ENCODE measurements at regions not wholly inside any gene's neighbourhood (a gene's known extent, or its start where the extent isn't known, plus 50 kb on each side); places are given as distances from the start of the nearest gene placed in this dataset.

DNA sequence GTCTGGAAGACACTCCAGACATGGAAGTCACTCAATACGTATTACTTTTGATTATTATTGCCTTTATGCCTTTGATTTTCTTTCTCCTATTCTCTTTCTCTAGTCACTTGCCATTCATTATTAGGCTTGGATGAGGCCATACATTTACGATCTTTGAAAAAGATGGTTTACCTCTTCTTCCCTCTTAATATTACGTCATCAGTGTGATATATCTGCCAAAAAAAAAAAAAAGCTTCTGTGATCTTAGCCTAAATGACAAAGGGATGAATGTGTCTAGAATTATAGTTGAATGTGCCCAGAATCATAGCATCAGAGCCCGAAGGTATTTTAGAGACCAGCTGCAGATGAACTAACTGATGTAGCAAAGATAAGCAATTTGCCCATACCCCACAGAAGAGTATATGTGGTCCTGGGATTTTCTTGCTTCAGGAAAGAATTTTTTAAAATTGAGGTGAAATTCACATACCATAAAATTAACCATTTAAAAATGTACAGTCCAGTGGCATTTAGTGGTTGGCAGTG lies 73.9 kb downstream of the HHEX start:
- Histone ChIP-seq H3K4ac (ENCODE audit: low read depth, low read length) (no peak overlapping the region), H3K4me3 (ENCODE audit: insufficient read depth, low read depth, low read length) (no peak overlapping the region), H2BK15ac (ENCODE audit: low read depth, low read length) (no peak overlapping the region), H2AFZ (replicated peaks; ENCODE audit: low read length, poor library complexity) (no peak overlapping the region), H4K5ac (ENCODE audit: low read depth, low read length) (no peak overlapping the region), H3K36me3 (ENCODE audit: control insufficient read depth, insufficient read depth, low read length) (no peaks in the 10 kb centered on the region), H3K56ac (ENCODE audit: extremely low read depth, insufficient read depth, low read length) (no peak overlapping the region), H4K91ac (ENCODE audit: insufficient read depth, low read depth, low read length) (no peak overlapping the region), H3K27me3 (ENCODE audit: control insufficient read depth, insufficient read depth, low read length) (no peaks in the 10 kb centered on the region), H3K23ac (ENCODE audit: low read depth, low read length) (no peak overlapping the region), H2AK9ac (replicated peaks; ENCODE audit: low read depth, low read length, poor library complexity) (no peak overlapping the region), H2AK5ac (ENCODE audit: low read depth, low read length) (no peak overlapping the region), H3K9ac (ENCODE audit: low read depth, low read length) (no peak overlapping the region), H3K27ac (ENCODE audit: insufficient read depth, low read length) (no peak overlapping the region), H3K9me1 (ENCODE audit: insufficient read depth, low read length) (peaks cover 8% of the 10 kb centered on the region), H2BK120ac (ENCODE audit: low read depth, low read length) (no peak overlapping the region), H3K9me3 (ENCODE audit: control insufficient read depth, insufficient read depth, low read length) (no peaks in the 10 kb centered on the region; the same call in 1 of the 2 replicates), H3K4me1 (ENCODE audit: control insufficient read depth, insufficient read depth, low read length) (peaks cover 9% of the 10 kb centered on the region), H3K14ac (replicated peaks; ENCODE audit: low read depth, low read length) (no peak overlapping the region), H3K18ac (ENCODE audit: low read depth, low read length) (no peak overlapping the region), H3K4me2 (ENCODE audit: low read depth, low read length) (no peak overlapping the region), H2BK20ac (ENCODE audit: low read depth, low read length) (no peak overlapping the region), H2BK5ac (ENCODE audit: low read depth, low read length, poor library complexity, severe bottlenecking) (no peak overlapping the region), H4K20me1 (ENCODE audit: insufficient read depth, low read length) (no peaks in the 10 kb centered on the region), H3K79me1 (ENCODE audit: low read depth in 1 of 2, low read length in 2 of 2) (no peaks in the 10 kb centered on the region), H4K8ac (ENCODE audit: low read depth in 2 of 2, low read length in 2 of 2) (no peak overlapping the region)
- TF ChIP-seq CEBPB (IDR thresholded peaks at IDR 0.05; ENCODE audit: low read depth, low read length) (0 out of 2 replicates have a peak, but pooled peaks have one; percentile 33), SMC3 (IDR thresholded peaks at IDR 0.05; ENCODE audit: low read depth, low read length) (no peak), MAFK (IDR thresholded peaks at IDR 0.05; ENCODE audit: low read depth, low read length) (no peak), RAD21 (IDR thresholded peaks at IDR 0.05; ENCODE audit: low read length) (no peak)
- TF ChIP-seq, protein P1, sequence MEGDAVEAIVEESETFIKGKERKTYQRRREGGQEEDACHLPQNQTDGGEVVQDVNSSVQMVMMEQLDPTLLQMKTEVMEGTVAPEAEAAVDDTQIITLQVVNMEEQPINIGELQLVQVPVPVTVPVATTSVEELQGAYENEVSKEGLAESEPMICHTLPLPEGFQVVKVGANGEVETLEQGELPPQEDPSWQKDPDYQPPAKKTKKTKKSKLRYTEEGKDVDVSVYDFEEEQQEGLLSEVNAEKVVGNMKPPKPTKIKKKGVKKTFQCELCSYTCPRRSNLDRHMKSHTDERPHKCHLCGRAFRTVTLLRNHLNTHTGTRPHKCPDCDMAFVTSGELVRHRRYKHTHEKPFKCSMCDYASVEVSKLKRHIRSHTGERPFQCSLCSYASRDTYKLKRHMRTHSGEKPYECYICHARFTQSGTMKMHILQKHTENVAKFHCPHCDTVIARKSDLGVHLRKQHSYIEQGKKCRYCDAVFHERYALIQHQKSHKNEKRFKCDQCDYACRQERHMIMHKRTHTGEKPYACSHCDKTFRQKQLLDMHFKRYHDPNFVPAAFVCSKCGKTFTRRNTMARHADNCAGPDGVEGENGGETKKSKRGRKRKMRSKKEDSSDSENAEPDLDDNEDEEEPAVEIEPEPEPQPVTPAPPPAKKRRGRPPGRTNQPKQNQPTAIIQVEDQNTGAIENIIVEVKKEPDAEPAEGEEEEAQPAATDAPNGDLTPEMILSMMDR (conservative IDR thresholded peaks at IDR 0.05; ENCODE audit: low read depth, low read length): no peak
- ChIA-PET POLR2A (ENCODE audit: unreplicated experiment) (no interaction called here), CTCF (interaction anchor here (1.0 kb wide), 1 partner anchor 10 kb away, joined by 4 read pairs; no protein-coding TSS in a partner anchor)
- in situ Hi-C loops (cut with MboI; ENCODE audit: low sequenced_read_pairs): no loop called here
- DNase-seq: no peak
- no peak for ATAC-seq (ENCODE audit: low read depth)
- no TSS peak for BruUV-seq (replicated peaks)
- WGBS, 2 experiments (ENCODE audit: extremely low coverage in 2 of 2, insufficient read length in 1 of 2): no CpG with 5 or more reads among the region's 4 CpGs
- dilution Hi-C loops (cut with HindIII; ENCODE audit: low sequenced_read_pairs, unreplicated experiment): no loop called here
- intact Hi-C loops (cut with micrococcal nuclease): no loop called here

All from IMR-90 (cell line).